GM10248 (cell line): ENCODE measurements at regions not wholly inside any gene's neighbourhood (a gene's known extent, or its start where the extent isn't known, plus 50 kb on each side); places are given as distances from the start of the nearest gene placed in this dataset.

Source experiments
- CTCF ChIA-PET: fragments of 300-600 bp; sonication (Branson Sonifier 250); formaldehyde crosslinking; extraction: SDS; loops from one replicate; lab custom pipeline; 2021; ENCODE audit warnings: antibody characterized with exemption; lab: Yijun Ruan, JAX
- POLR2A ChIA-PET: fragments of 350-650 bp; sonication (Branson Sonifier 250); formaldehyde crosslinking; extraction: SDS; loops from one replicate; lab custom pipeline; 2020; ENCODE audit warnings: antibody characterized with exemption; lab: Yijun Ruan, JAX
- DNase-seq: peaks from one replicate; pipeline ENCODE4 v3.0.0; 2012; ENCODE audit errors: extremely low spot score
- TF ChIP-seq, protein P1 (sequence below): IDR thresholded peaks from 2 replicates; pipeline ENCODE4 v1.5.1; 2012; ENCODE audit warnings: mild to moderate bottlenecking, low read depth; ENCODE audit errors: extremely low read depth, missing control alignments, control extremely low read depth

DNA sequence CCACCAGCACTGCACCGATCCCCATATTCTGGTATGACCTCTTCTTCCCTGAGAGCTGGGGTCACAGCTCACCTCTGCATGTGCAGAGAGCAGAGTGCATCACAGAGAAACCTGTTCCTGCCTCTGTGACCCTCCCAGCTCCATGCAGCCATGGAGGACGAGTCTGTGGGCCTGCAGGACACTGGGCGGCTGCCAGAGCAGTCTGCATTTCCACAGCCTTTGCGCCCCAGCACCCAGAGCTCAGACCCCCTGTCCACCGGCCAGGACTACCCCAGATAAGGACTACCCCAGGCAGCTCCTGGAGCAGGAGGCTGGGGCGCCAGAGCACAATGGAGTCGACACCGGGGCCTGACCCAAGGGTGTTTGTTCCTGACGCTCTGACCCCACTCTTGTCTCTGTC is 308.1 kb upstream of the IRX1 start:
- ChIA-PET CTCF (interaction anchor here (0.8 to 1.4 kb wide), 2 partner anchors 8 to 11 kb away, joined by 3 read pairs; no protein-coding TSS in a partner anchor), POLR2A (no interaction called here)
- TF ChIP-seq, protein P1, sequence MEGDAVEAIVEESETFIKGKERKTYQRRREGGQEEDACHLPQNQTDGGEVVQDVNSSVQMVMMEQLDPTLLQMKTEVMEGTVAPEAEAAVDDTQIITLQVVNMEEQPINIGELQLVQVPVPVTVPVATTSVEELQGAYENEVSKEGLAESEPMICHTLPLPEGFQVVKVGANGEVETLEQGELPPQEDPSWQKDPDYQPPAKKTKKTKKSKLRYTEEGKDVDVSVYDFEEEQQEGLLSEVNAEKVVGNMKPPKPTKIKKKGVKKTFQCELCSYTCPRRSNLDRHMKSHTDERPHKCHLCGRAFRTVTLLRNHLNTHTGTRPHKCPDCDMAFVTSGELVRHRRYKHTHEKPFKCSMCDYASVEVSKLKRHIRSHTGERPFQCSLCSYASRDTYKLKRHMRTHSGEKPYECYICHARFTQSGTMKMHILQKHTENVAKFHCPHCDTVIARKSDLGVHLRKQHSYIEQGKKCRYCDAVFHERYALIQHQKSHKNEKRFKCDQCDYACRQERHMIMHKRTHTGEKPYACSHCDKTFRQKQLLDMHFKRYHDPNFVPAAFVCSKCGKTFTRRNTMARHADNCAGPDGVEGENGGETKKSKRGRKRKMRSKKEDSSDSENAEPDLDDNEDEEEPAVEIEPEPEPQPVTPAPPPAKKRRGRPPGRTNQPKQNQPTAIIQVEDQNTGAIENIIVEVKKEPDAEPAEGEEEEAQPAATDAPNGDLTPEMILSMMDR: no peak
- DNase-seq: no peak

DNA sequence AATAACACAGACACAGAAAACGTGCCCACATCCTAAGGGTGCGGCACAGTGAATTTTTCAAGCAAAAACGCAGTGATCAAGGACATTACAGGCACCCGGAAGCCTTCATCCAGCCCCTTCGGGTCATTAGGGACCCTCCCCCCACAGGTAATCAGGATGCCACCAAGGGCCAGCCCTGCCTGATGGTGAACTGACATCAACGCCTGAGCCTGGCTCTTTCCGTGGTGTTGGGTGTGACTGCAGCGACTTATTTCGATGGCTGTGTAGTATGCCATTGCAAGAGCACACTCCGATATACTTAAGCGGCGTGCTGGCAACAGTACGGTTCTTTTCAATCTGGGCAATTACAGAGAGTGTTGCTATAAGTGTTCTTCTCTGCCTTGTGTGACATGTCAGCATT is 310.0 kb upstream of the IRX1 start:
- no peak for DNase-seq
- TF ChIP-seq, protein P1: no peak
- POLR2A ChIA-PET: no interaction called here
- CTCF ChIA-PET: interaction anchor here (1.2 kb wide), 1 partner anchor 10 kb away, joined by 3 read pairs; no protein-coding TSS in a partner anchor

DNA sequence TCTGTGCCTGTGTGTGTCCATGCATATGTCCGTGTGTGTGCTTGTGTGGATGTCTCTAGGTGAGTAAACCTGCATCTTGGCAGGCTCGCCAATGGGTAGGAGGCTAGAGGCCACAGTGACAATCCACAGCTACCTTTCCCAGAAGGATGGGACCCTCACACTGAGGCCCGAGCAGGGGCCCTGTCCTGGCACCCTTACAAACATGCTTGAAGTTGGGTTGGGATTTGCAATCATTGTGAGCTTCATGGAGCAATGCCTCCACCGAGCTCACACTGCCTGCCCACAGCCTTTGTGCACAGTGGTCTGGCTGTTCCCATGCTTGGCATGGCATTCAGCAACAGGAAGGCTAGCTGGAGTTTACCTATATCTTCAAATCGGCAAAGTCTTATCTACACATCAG is 311.1 kb upstream of the IRX1 start:
- no peak for DNase-seq
- ChIA-PET POLR2A (no interaction called here), CTCF (interaction anchor here (1.2 kb wide), 1 partner anchor 11 kb away, joined by 3 read pairs; no protein-coding TSS in a partner anchor)
- TF ChIP-seq, protein P1: no peak

DNA sequence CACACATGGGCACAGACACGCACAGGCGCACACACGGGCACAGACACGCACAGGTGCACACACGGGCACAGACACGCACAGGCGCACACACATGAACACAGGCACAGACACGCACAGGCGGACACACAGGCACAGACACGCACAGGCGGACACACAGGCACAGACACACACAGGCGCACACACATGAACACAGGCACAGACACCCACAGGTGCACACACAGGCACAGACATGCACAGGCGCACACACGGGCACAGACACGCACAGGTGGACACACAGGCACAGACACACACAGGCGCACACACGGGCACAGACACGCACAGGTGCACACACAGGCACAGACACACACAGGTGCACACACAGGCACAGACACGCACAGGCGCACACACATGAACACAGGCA is 312.8 kb upstream of the IRX1 start:
- CTCF ChIA-PET: no interaction called here
- DNase-seq: no peak
- TF ChIP-seq, protein P1: no peak
- POLR2A ChIA-PET: no interaction called here

DNA sequence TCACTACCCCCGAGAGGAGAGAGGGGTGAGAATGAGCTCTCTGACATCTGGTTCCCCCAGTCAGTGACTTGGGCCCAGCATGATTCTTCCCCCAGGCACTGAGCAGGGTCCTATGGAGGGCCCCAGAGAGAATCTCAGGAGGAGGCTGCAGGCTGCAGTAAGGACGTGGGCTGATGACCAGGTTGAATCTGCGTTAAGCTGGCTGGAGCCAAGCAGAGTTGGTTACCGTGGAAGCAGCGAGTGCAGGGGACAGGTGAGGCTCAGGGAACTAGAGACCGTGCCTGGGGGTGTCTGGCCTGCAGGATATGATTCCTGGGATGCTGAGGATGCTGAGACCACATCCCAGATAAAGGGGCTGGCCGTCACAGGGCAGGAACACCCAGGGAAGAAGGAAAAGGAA is 314.3 kb upstream of the IRX1 start:
- POLR2A ChIA-PET: no interaction called here
- CTCF ChIA-PET: no interaction called here
- TF ChIP-seq, protein P1: no peak
- no peak for DNase-seq

DNA sequence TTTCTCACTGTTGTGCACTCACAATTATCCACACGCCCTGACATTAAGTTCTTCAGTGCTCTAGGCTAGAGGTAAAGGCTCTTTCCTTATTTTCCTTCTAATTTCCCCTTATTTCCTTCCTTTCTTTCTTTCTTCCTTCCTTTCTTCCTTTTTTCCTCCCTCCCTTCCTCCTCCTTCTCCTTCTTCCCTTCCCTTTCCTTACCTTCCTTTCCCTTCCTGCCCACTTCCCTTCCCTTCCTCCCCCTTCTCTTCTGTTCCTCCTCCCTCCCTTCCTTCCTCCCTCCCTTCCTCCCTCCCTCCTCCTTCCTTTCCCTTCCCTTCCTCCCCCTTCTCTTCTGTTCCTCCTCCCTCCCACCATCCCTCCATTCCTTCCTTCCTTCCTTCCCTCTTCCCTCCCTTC is 317.0 kb upstream of the IRX1 start:
- TF ChIP-seq, protein P1: no peak
- DNase-seq: no peak
- POLR2A ChIA-PET: no interaction called here
- CTCF ChIA-PET: no interaction called here
